ENCODE measurements at regions not wholly inside any gene's neighbourhood (a gene's known extent, or its start where the extent isn't known, plus 50 kb on each side); places are given as distances from the start of the nearest gene placed in this dataset.

DNA sequence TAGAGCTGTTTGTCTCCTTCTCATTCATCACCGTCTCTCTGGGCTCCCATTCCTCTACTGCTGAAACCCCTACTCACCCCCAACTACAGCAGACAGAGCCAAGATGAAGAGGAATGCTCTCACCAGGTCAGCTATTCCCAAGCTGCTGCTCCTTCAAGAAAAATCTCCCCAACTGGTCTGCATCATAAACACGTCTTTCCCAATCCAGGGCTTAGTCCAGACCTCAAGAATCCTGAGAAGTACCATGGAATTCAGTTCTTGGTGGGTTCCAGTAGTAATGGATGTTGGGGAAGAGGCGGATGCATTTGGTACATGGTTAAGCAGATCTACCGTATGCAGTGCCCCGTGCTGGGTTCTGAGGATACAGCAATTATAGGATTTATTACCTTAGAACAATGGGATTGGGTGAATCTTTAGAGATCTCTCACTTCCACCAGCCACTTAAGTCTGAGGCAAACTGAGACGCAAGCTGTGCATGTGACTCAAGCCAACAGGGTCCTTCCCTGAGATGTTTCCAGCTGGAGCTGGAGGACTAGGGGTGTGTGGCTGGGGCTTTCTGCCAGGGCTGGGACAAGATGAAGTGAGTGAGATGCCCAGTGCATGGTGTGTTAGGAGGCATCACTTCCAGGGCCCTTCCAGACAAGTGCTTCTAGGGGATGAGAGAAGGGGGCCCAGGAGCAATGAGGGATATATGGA lies 232.7 kb upstream of the CDH5 start:
- Histone ChIP-seq H3K36me3 (ENCODE audit: control insufficient read depth, low read length) (no peaks in the 10 kb centered on the region), H3K27me3 (ENCODE audit: control insufficient read depth, low read length) (peaks cover 4% of the 10 kb centered on the region), H3K4me1 (ENCODE audit: control insufficient read depth, low read length) (no peaks in the 10 kb centered on the region), H3K4me3 (ENCODE audit: low read length) (no peak overlapping the region), H3K4me2 (ENCODE audit: low read length) (no peak overlapping the region), H3K27ac (ENCODE audit: low read depth, low read length) (no peak overlapping the region), H3K9me2 (replicated peaks; ENCODE audit: control insufficient read depth, low read length) (no peaks in the 10 kb centered on the region), H3K9me3 (ENCODE audit: control insufficient read depth, insufficient read depth, low read length) (no peaks in the 10 kb centered on the region), H3K79me2 (ENCODE audit: control insufficient read depth, low read length) (no peaks in the 10 kb centered on the region), H4K20me1 (ENCODE audit: control insufficient read depth, insufficient read depth, low read depth, low read length) (no peaks in the 10 kb centered on the region), H3F3A (ENCODE audit: control insufficient read depth, insufficient read depth) (no peaks in the 10 kb centered on the region)
- TF ChIP-seq EZH2phosphoT487 (IDR thresholded peaks at IDR 0.05; ENCODE audit: borderline replicate concordance, low read length) = no peak
- TF ChIP-seq, protein P1, sequence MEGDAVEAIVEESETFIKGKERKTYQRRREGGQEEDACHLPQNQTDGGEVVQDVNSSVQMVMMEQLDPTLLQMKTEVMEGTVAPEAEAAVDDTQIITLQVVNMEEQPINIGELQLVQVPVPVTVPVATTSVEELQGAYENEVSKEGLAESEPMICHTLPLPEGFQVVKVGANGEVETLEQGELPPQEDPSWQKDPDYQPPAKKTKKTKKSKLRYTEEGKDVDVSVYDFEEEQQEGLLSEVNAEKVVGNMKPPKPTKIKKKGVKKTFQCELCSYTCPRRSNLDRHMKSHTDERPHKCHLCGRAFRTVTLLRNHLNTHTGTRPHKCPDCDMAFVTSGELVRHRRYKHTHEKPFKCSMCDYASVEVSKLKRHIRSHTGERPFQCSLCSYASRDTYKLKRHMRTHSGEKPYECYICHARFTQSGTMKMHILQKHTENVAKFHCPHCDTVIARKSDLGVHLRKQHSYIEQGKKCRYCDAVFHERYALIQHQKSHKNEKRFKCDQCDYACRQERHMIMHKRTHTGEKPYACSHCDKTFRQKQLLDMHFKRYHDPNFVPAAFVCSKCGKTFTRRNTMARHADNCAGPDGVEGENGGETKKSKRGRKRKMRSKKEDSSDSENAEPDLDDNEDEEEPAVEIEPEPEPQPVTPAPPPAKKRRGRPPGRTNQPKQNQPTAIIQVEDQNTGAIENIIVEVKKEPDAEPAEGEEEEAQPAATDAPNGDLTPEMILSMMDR (IDR thresholded peaks at IDR 0.05; ENCODE audit: low read depth, low read length, poor library complexity, severe bottlenecking) = no peak

DNA sequence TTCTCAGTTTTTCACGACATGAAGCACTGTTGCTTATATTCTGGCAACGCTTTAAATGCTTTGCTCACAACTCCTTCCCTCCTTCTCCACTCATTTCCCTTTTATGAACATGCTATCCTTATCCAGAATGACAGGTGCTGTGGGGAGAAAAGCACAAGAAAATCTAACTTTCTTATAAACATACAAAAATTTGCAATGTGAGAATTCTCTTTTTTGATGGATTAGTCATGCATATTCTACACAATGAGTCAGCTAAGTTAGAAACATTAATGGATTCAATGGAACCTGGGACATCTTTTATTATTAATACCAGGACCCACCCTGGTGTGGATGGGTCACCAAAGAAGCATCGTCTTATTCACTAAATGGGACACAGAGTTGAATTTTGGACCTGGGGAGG lies 234.6 kb upstream of the CDH5 start:
- H3K4me3 ChIP-seq (ENCODE audit: low read length) = no peak overlapping the region
- no peak for TF ChIP-seq EZH2phosphoT487 (IDR thresholded peaks at IDR 0.05; ENCODE audit: borderline replicate concordance, low read length)
- TF ChIP-seq, protein P1 (IDR thresholded peaks at IDR 0.05; ENCODE audit: low read depth, low read length, poor library complexity, severe bottlenecking) = no peak
- H3K79me2 ChIP-seq (ENCODE audit: control insufficient read depth, low read length) = no peaks in the 10 kb centered on the region
- no peaks in the 10 kb centered on the region for H4K20me1 ChIP-seq (ENCODE audit: control insufficient read depth, insufficient read depth, low read depth, low read length)
- no peaks in the 10 kb centered on the region for H3K4me1 ChIP-seq (ENCODE audit: control insufficient read depth, low read length)
- no peaks in the 10 kb centered on the region for H3K9me3 ChIP-seq (ENCODE audit: control insufficient read depth, insufficient read depth, low read length)
- H3F3A ChIP-seq (ENCODE audit: control insufficient read depth, insufficient read depth) = no peaks in the 10 kb centered on the region
- H3K4me2 ChIP-seq (ENCODE audit: low read length) = no peak overlapping the region
- no peaks in the 10 kb centered on the region for H3K36me3 ChIP-seq (ENCODE audit: control insufficient read depth, low read length)
- H3K27ac ChIP-seq (ENCODE audit: low read depth, low read length) = no peak overlapping the region
- peaks cover 20% of the 10 kb centered on the region for H3K27me3 ChIP-seq (ENCODE audit: control insufficient read depth, low read length)
- no peaks in the 10 kb centered on the region for H3K9me2 ChIP-seq (replicated peaks; ENCODE audit: control insufficient read depth, low read length)

DNA sequence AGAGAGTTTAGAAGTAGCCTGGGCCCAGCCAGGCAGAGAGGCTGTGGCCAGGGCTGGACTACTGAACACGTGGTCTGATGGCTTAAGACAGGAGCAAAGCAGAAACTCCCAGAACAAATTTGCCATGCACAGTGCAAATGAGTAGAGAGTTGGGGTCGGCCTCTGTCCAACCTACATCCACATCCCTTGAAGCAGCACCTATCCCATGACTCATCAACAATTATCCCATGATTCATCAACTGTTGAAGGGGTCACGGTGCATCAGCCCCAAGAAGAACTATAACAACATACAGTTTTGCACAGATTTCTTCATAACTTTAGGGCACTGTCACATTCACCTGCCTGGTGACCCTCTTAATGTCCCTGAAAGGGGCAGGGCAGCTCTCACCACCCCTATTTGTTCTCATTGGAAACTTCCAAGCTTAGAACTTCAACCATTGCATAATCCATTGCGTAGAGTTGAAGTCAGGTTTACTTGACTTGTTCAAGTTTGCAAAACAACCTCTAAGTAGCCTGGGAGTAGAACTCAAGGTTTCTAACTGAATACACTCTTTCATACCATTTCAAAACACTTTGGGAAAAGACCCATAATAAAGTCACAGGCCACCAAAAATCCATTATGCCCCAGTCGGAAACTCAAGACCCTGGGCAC lies 235.2 kb upstream of the CDH5 start:
- TF ChIP-seq, protein P1 (IDR thresholded peaks at IDR 0.05; ENCODE audit: low read depth, low read length, poor library complexity, severe bottlenecking) = no peak
- no peak for TF ChIP-seq EZH2phosphoT487 (IDR thresholded peaks at IDR 0.05; ENCODE audit: borderline replicate concordance, low read length)
- no peak overlapping the region for H3K4me2 ChIP-seq (ENCODE audit: low read length)
- H4K20me1 ChIP-seq (ENCODE audit: control insufficient read depth, insufficient read depth, low read depth, low read length) = no peaks in the 10 kb centered on the region
- no peaks in the 10 kb centered on the region for H3K36me3 ChIP-seq (ENCODE audit: control insufficient read depth, low read length)
- H3K79me2 ChIP-seq (ENCODE audit: control insufficient read depth, low read length) = no peaks in the 10 kb centered on the region
- no peaks in the 10 kb centered on the region for H3K4me1 ChIP-seq (ENCODE audit: control insufficient read depth, low read length)
- no peaks in the 10 kb centered on the region for H3K9me3 ChIP-seq (ENCODE audit: control insufficient read depth, insufficient read depth, low read length)
- peaks cover 20% of the 10 kb centered on the region for H3K27me3 ChIP-seq (ENCODE audit: control insufficient read depth, low read length)
- no peak overlapping the region for H3K4me3 ChIP-seq (ENCODE audit: low read length)
- H3K9me2 ChIP-seq (replicated peaks; ENCODE audit: control insufficient read depth, low read length) = no peaks in the 10 kb centered on the region
- no peak overlapping the region for H3K27ac ChIP-seq (ENCODE audit: low read depth, low read length)
- H3F3A ChIP-seq (ENCODE audit: control insufficient read depth, insufficient read depth) = no peaks in the 10 kb centered on the region

Data from DOHH2 (cell line).